Mucosa of descending colon (tissue), 3 donors: ENCODE measurements at regions not wholly inside any gene's neighbourhood (a gene's known extent, or its start where the extent isn't known, plus 50 kb on each side); places are given as distances from the start of the nearest gene placed in this dataset.

ENCODE experiments used
- ATAC-seq: fragments of 200-7000 bp; cut with Tn5 transposase; one replicate; pipeline ENCODE4 v1.9.1; 2020; ENCODE audit warnings: mild to moderate bottlenecking, moderate library complexity
- DNase-seq, 3 donors: peaks; one replicate each; pipeline ENCODE4 v3.0.0-alpha.2; 2020
- H3K36me3 ChIP-seq: fragments of 200-600 bp; one replicate; pipeline ENCODE4 v1.8.0; 2021; ENCODE audit warnings: low read depth, mild to moderate bottlenecking
- H3K4me1 ChIP-seq: fragments of 200-600 bp; one replicate; pipeline ENCODE4 v1.8.0; 2021; ENCODE audit warnings: low read depth, mild to moderate bottlenecking
- H3K4me3 ChIP-seq: fragments of 200-600 bp; one replicate; pipeline ENCODE4 v1.8.0; 2021; ENCODE audit warnings: mild to moderate bottlenecking
- H3K9me3 ChIP-seq: fragments of 200-600 bp; one replicate; pipeline ENCODE4 v1.8.0; 2021; ENCODE audit warnings: mild to moderate bottlenecking
- CTCF ChIP-seq: fragments of 200-600 bp; IDR thresholded peaks from one replicate; pipeline ENCODE4 v1.8.0; 2022; ENCODE audit warnings: antibody characterized with exemption, mild to moderate bottlenecking
- intact Hi-C, 2 donors: fragments of 100-400 bp; cut with DNase I in 1 of 2; cut with micrococcal nuclease in 1 of 2; formaldehyde crosslinking; loops; one replicate each; pipeline versions ENCODE4 v1.11.0 to v1.11.1; 2022; cut with DNase I, micrococcal nuclease
- donor health status: DM: no; HTN: no; CAD: no; lungs with moderate emphysema.
- donor health status: DM: no; HTN: no; CAD: no.
- donor health status: DM: no; HTN: yes; CAD: no.

DNA sequence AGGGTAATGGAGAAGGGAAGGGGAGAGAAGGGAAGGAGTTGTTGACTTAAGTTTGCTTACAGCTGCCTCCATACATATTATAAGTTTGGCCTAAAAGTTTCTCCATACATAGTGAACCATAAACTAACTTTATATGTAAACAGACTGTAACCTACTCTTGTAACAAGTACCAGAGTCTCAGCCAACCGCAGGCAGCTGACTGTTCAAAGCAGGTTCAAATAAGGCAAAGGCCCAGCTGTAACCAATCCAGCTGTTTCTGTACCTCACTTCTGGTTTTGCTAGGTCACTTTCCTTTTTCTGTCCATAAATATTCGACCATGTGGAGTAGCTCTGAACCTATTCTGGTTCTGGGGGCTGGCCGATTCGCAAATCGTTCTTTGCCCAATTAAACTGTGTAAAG, 591.2 kb downstream of the INSC start:
- no peak for TF ChIP-seq CTCF
- Histone ChIP-seq H3K36me3 (no peaks in the 10 kb centered on the region), H3K4me3 (no peak overlapping the region), H3K4me1 (peaks cover 2% of the 10 kb centered on the region), H3K9me3 (no peaks in the 10 kb centered on the region)
- no peak for DNase-seq
- no peak for ATAC-seq
- intact Hi-C loops = no loop called here

DNA sequence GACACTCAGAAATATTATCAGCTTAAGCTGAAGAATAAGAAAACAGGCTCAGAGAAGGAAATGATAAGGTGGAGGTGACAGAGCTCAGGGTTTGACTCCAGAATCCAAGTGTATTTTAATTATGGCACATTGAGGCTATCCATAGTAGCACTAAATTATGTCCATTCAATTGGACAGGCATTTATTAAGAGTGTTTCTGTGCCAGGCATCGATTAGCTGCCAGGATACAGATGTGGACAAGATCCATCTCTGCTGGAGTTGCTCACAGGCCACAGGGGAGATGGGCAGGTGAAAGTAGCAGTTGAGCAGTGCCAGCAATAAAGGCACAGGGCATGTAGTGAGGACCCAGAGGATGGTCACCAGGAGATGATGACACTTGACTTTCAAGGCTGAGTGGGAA, 592.5 kb downstream of the INSC start:
- intact Hi-C loops = no loop called here

DNA sequence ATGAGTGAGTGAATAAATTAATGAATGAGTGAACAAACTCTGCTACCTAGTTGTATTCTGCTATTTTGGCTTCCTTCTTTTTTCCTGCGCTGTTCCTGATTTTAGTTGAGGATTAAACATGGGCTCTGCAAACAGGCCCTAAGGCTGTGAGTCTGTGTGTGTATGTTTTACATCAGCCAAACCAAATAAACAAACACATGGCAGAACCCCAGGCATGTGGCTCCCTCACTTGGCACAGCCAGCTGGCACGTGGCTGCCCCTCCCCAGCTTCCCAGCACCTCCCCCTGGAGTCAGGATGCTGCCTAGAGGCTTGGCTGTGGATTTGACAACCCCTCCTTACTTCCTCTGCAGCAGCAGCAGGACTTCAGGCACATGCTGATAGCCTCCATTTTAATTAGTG, 593.2 kb downstream of the INSC start:
- ATAC-seq (peak; percentile 72), DNase-seq (peak; percentile 51 to 55 (median 53))
- H3K9me3 ChIP-seq = no peaks in the 10 kb centered on the region
- H3K36me3 ChIP-seq = no peaks in the 10 kb centered on the region
- TF ChIP-seq CTCF = no peak
- intact Hi-C loops = no loop called here
- H3K4me1 ChIP-seq = peaks cover 2% of the 10 kb centered on the region
- no peak overlapping the region for H3K4me3 ChIP-seq

More for the DNA sequence above, 592.5 kb downstream of the INSC start:
- no peaks in the 10 kb centered on the region for H3K9me3 ChIP-seq
- H3K36me3 ChIP-seq = no peaks in the 10 kb centered on the region
- TF ChIP-seq CTCF = no peak
- ATAC-seq = no peak
- H3K4me3 ChIP-seq = no peak overlapping the region
- H3K4me1 ChIP-seq = peaks cover 2% of the 10 kb centered on the region
- DNase-seq = no peak

DNA sequence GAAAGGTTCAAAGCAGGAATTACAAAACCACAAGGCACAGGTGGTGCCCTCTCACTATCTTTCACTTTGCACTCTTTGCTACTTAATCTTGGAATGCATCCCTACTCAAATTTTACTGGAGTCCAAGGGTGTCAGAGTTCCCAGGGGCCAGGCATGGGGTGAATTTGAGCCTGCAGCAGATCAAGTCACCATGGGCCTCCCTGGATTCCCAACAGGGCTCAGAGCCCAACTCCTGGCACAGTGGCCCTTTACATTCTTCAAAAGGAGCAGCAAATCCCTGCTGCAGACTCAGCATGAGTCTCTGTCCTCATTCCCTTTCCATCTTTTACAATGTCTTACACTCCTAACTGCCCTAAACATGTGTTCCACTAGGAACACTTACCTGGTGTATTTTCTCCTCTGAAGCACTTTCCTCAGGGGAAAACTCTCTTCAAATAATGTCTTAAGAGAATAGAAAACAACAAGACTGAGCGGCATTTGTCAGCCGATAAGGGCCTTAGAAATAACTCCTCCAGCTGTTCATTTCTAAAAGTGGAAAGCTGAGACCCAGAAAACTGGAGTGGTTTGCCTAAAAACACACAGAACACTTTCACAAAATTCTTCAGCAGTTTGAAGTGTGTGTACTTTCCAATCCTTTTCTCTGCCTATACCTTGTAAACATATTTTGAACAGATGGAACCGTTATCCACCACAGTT, 596.0 kb downstream of the INSC start:
- intact Hi-C loops = no loop called here
- Histone ChIP-seq H3K9me3 (no peaks in the 10 kb centered on the region), H3K4me3 (no peak overlapping the region), H3K36me3 (no peaks in the 10 kb centered on the region), H3K4me1 (peaks cover 2% of the 10 kb centered on the region)
- TF ChIP-seq CTCF = no peak
- ATAC-seq (no peak), DNase-seq (no peak)

GRCh38 chr11:15711311-15711710, 596.6 kb downstream of the INSC start:
- TF ChIP-seq CTCF = no peak
- H3K36me3 ChIP-seq = no peaks in the 10 kb centered on the region
- DNase-seq (no peak), ATAC-seq (no peak)
- H3K4me1 ChIP-seq = peaks cover 2% of the 10 kb centered on the region
- no peaks in the 10 kb centered on the region for H3K9me3 ChIP-seq
- H3K4me3 ChIP-seq = no peak overlapping the region
- intact Hi-C loops = no loop called here
